H9 (cell line): ENCODE measurements at regions not wholly inside any gene's neighbourhood (a gene's known extent, or its start where the extent isn't known, plus 50 kb on each side); places are given as distances from the start of the nearest gene placed in this dataset.

Experiments used
- DNase-seq: peaks from one replicate; pipeline ENCODE4 v3.0.0-alpha.2; 2017
- H2AFZ ChIP-seq: one replicate; pipeline ENCODE4 v1.6.1; 2013; ENCODE audit warnings: mild to moderate bottlenecking, low read length, control low read depth, moderate library complexity
- H2AK5ac ChIP-seq: 2 replicates; pipeline ENCODE4 v1.6.1; 2013; ENCODE audit warnings: low read length, control low read depth, mixed read lengths; ENCODE audit not compliant: insufficient read length
- H2BK120ac ChIP-seq: one replicate; pipeline ENCODE4 v1.6.1; 2013; ENCODE audit warnings: low read depth, mild to moderate bottlenecking, low read length, control low read depth, inconsistent platforms; ENCODE audit not compliant: poor library complexity, severe bottlenecking
- H2BK12ac ChIP-seq: 2 replicates; pipeline ENCODE4 v1.6.1; 2013; ENCODE audit warnings: low read length, control low read depth, mixed read lengths, low read depth; ENCODE audit not compliant: insufficient read length
- H2BK15ac ChIP-seq: 2 replicates; pipeline ENCODE4 v1.6.1; 2013; ENCODE audit warnings: low read depth, low read length, control low read depth
- H2BK20ac ChIP-seq: one replicate; pipeline ENCODE4 v1.6.1; 2013; ENCODE audit warnings: low read depth, mild to moderate bottlenecking, low read length, control low read depth, inconsistent platforms; ENCODE audit not compliant: poor library complexity, severe bottlenecking
- H2BK5ac ChIP-seq: 2 replicates; pipeline ENCODE4 v1.6.1; 2013; ENCODE audit warnings: low read length, control low read depth, mixed read lengths; ENCODE audit not compliant: insufficient read length
- H3K14ac ChIP-seq: 2 replicates; pipeline ENCODE4 v1.6.1; 2013; ENCODE audit warnings: low read length, control low read depth; ENCODE audit not compliant: insufficient read depth
- H3K18ac ChIP-seq: 2 replicates; pipeline ENCODE4 v1.6.1; 2013; ENCODE audit warnings: low read depth, mild to moderate bottlenecking, mixed read lengths, low read length, control low read depth; ENCODE audit not compliant: insufficient read length
- H3K23ac ChIP-seq: 2 replicates; pipeline ENCODE4 v1.6.1; 2013; ENCODE audit warnings: low read length, control low read depth, mixed read lengths, low read depth; ENCODE audit not compliant: insufficient read length
- H3K23me2 ChIP-seq: 2 replicates; pipeline ENCODE4 v1.6.1; 2013; ENCODE audit warnings: low read depth, mild to moderate bottlenecking, mixed read lengths, low read length, control low read depth; ENCODE audit not compliant: insufficient read length, poor library complexity, severe bottlenecking
- H3K27ac ChIP-seq: 2 replicates; pipeline ENCODE4 v1.5.1; 2013; ENCODE audit warnings: low read length, control low read depth, mixed read lengths, low read depth; ENCODE audit not compliant: insufficient read length
- H3K27me3 ChIP-seq: 2 replicates; pipeline ENCODE4 v1.6.1; 2013; ENCODE audit warnings: low read length, control low read depth, inconsistent platforms; ENCODE audit not compliant: insufficient read depth
- H3K4ac ChIP-seq: 2 replicates; pipeline ENCODE4 v1.6.1; 2013; ENCODE audit warnings: low read depth, mild to moderate bottlenecking, control low read depth, inconsistent platforms, low read length, moderate library complexity
- H3K4me1 ChIP-seq: 2 replicates; pipeline ENCODE4 v1.6.1; 2013; ENCODE audit warnings: low read length, control low read depth, inconsistent platforms; ENCODE audit not compliant: insufficient read depth
- H3K4me2 ChIP-seq: 2 replicates; pipeline ENCODE4 v1.6.1; 2013; ENCODE audit warnings: low read length, control low read depth, mixed read lengths; ENCODE audit not compliant: insufficient read length, insufficient read depth
- H3K56ac ChIP-seq: 2 replicates; pipeline ENCODE4 v1.6.1; 2013; ENCODE audit warnings: low read depth, mild to moderate bottlenecking, mixed read lengths, low read length, control low read depth; ENCODE audit not compliant: insufficient read length
- H3K79me1 ChIP-seq: 2 replicates; pipeline ENCODE4 v1.6.1; 2013; ENCODE audit warnings: low read depth, mild to moderate bottlenecking, moderate library complexity, low read length, control low read depth, inconsistent platforms; ENCODE audit not compliant: insufficient read depth, poor library complexity, severe bottlenecking
- H3K79me2 ChIP-seq: 2 replicates; pipeline ENCODE4 v1.6.1; 2013; ENCODE audit warnings: low read length, control low read depth, inconsistent platforms; ENCODE audit not compliant: insufficient read depth
- H3K9ac ChIP-seq: 2 replicates; pipeline ENCODE4 v1.6.1; 2013; ENCODE audit warnings: low read length, control low read depth, mixed read lengths; ENCODE audit not compliant: insufficient read length; ENCODE audit errors: extremely low read depth
- H3K9me3 ChIP-seq: one replicate; pipeline ENCODE4 v1.6.1; 2013; ENCODE audit warnings: low read depth, low read length, inconsistent platforms; ENCODE audit not compliant: control insufficient read depth
- H3T11ph ChIP-seq: one replicate; pipeline ENCODE4 v1.6.1; 2013; ENCODE audit warnings: mild to moderate bottlenecking, low read length, control low read depth, inconsistent platforms
- H4K20me1 ChIP-seq: one replicate; pipeline ENCODE4 v1.6.1; 2013; ENCODE audit not compliant: control insufficient read depth, insufficient read length, insufficient read depth
- H4K5ac ChIP-seq: 2 replicates; pipeline ENCODE4 v1.6.1; 2013; ENCODE audit warnings: low read depth, mild to moderate bottlenecking, mixed read lengths, low read length, control low read depth; ENCODE audit not compliant: insufficient read length
- H4K8ac ChIP-seq: replicated peaks from 2 replicates; pipeline ENCODE4 v1.6.1; 2013; ENCODE audit warnings: low read length, control low read depth, mixed read lengths, low read depth; ENCODE audit not compliant: insufficient read length
- H4K91ac ChIP-seq: 2 replicates; pipeline ENCODE4 v1.6.1; 2013; ENCODE audit warnings: low read depth, mild to moderate bottlenecking, moderate library complexity, mixed read lengths, low read length, control low read depth; ENCODE audit not compliant: insufficient read length
- H3K27ac Mint-ChIP-seq, 3 experiments: 2 replicates in 2 of 3; 3 replicates in 1 of 3; pipeline ENCODE4 v1.8.0; 2020 to 2021; ENCODE audit warnings: mixed read lengths in 3 of 3, mild to moderate bottlenecking in 1 of 3, moderate library complexity in 1 of 3
- H3K27me3 Mint-ChIP-seq: 2 replicates; pipeline ENCODE4 v1.8.0; 2021; ENCODE audit warnings: low read depth, mild to moderate bottlenecking, moderate library complexity, mixed read lengths
- H3K36me3 Mint-ChIP-seq, 3 experiments: 2 replicates in 2 of 3; 3 replicates in 1 of 3; pipeline ENCODE4 v1.8.0; 2020 to 2021; ENCODE audit warnings: low read depth in 3 of 3, mixed read lengths in 3 of 3; ENCODE audit not compliant: insufficient read depth in 1 of 3
- H3K4me1 Mint-ChIP-seq, 2 experiments: 2 replicates each; pipeline ENCODE4 v1.8.0; 2020; ENCODE audit warnings: mixed read lengths in 2 of 2
- H3K4me3 Mint-ChIP-seq, 2 experiments: 2 replicates in 1 of 2; 3 replicates in 1 of 2; pipeline ENCODE4 v1.8.0; 2020 to 2021; ENCODE audit warnings: mild to moderate bottlenecking in 2 of 2, mixed read lengths in 2 of 2, moderate library complexity in 1 of 2
- H3K9me3 Mint-ChIP-seq, 2 experiments: 2 replicates in 1 of 2; 3 replicates in 1 of 2; pipeline ENCODE4 v1.8.0; 2020; ENCODE audit warnings: mild to moderate bottlenecking in 2 of 2, mixed read lengths in 2 of 2, moderate library complexity in 1 of 2
- WGBS: extraction: QIAGEN DNeasy Blood & Tissue Kit; methylation state at CpG from one replicate; pipeline ENCODE4 v1.1.7; 2013; ENCODE audit warnings: missing lambda C conversion rate, low lambda C conversion rate, mixed read lengths; ENCODE audit not compliant: insufficient read length; ENCODE audit errors: extremely low coverage; 5-methylcytosine and 5-hydroxymethylcytosine counted together
- TF ChIP-seq, protein P1 (sequence below): fragments of 200-600 bp; sonication (generic); conservative IDR thresholded peaks from 3 replicates; pipeline ENCODE4 v1.8.0; 2021; ENCODE audit warnings: antibody characterized with exemption, mild to moderate bottlenecking

DNA sequence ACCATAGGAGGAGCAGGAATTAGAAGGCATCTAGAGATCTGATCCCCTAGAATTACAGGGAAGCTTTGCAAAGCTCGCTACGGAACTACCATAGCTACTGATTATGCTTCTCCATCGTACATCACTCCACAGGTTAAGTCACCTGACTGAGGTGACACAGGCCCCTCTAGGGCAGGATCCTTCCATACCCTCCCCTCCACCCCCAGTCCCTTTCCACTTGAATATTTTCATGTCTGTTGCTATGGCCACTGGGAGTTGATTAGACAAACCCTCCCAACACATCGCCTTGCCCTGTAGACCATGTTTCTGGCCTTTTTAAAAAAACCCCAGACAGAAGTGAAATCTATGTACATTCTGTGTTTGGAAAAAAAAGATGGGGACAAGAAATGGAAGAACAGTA lies 287.1 kb downstream of the SOX9 start:
- H2BK12ac ChIP-seq = no peak overlapping the region
- no peak overlapping the region for H3K23ac ChIP-seq
- no peaks in the 10 kb centered on the region; a peak in 3 of 5 replicates for H3K9me3 Mint-ChIP-seq
- H3K27ac Mint-ChIP-seq = no peak overlapping the region
- H3K27ac ChIP-seq = no peak overlapping the region
- peaks cover 3% of the 10 kb centered on the region; the same call in 1 of the 2 replicates for H3K4me1 ChIP-seq
- no peak overlapping the region for H2AFZ ChIP-seq
- H4K5ac ChIP-seq = no peak overlapping the region
- H3K56ac ChIP-seq = no peak overlapping the region
- no peaks in the 10 kb centered on the region for H3K9me3 ChIP-seq
- H3K27me3 Mint-ChIP-seq = peaks cover 65% of the 10 kb centered on the region
- H2BK5ac ChIP-seq = no peak overlapping the region
- no peak overlapping the region for H3K4me2 ChIP-seq
- no peak overlapping the region for H3K9ac ChIP-seq
- no peaks in the 10 kb centered on the region for H4K20me1 ChIP-seq
- H2BK15ac ChIP-seq = no peak overlapping the region
- no peak overlapping the region for H3K14ac ChIP-seq
- H3K4me1 Mint-ChIP-seq = peaks cover 13 to 19% of the 10 kb centered on the region in 2 experiments
- H3K23me2 ChIP-seq = no peaks in the 10 kb centered on the region
- no CpG with 5 or more reads among the region's 4 CpGs for WGBS
- DNase-seq = no peak
- H4K8ac ChIP-seq = no peak overlapping the region
- peaks cover 40% of the 10 kb centered on the region; the same call in 1 of the 2 replicates for H3K27me3 ChIP-seq
- H4K91ac ChIP-seq = no peak overlapping the region
- H3K4me3 Mint-ChIP-seq = no peak overlapping the region
- no peak overlapping the region for H3K18ac ChIP-seq
- no peak overlapping the region for H2AK5ac ChIP-seq
- no peaks in the 10 kb centered on the region; a peak in 2 of 7 replicates for H3K36me3 Mint-ChIP-seq
- TF ChIP-seq, protein P1, sequence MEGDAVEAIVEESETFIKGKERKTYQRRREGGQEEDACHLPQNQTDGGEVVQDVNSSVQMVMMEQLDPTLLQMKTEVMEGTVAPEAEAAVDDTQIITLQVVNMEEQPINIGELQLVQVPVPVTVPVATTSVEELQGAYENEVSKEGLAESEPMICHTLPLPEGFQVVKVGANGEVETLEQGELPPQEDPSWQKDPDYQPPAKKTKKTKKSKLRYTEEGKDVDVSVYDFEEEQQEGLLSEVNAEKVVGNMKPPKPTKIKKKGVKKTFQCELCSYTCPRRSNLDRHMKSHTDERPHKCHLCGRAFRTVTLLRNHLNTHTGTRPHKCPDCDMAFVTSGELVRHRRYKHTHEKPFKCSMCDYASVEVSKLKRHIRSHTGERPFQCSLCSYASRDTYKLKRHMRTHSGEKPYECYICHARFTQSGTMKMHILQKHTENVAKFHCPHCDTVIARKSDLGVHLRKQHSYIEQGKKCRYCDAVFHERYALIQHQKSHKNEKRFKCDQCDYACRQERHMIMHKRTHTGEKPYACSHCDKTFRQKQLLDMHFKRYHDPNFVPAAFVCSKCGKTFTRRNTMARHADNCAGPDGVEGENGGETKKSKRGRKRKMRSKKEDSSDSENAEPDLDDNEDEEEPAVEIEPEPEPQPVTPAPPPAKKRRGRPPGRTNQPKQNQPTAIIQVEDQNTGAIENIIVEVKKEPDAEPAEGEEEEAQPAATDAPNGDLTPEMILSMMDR = no peak
- no peak overlapping the region for H3K4ac ChIP-seq
- H2BK120ac ChIP-seq = no peak overlapping the region
- H3K79me1 ChIP-seq = no peaks in the 10 kb centered on the region
- H3T11ph ChIP-seq = no peak overlapping the region
- no peaks in the 10 kb centered on the region for H3K79me2 ChIP-seq
- H2BK20ac ChIP-seq = no peak overlapping the region
